Tibial nerve (tissue), 4 donors: ENCODE measurements at regions not wholly inside any gene's neighbourhood (a gene's known extent, or its start where the extent isn't known, plus 50 kb on each side); places are given as distances from the start of the nearest gene placed in this dataset.

ENCODE experiments used
- DNase-seq, 2 donors: peaks; one replicate each; pipeline ENCODE4 v3.0.0-alpha.2; 2019; ENCODE audit warnings: low spot score in 2 of 2
- H3K27ac ChIP-seq, 4 donors: fragments of 200-600 bp; sonication (generic) in 3 of 4; one replicate each; pipeline ENCODE4 v1.5.1; 2017 to 2019; ENCODE audit warnings: mild to moderate bottlenecking in 1 of 4
- H3K27me3 ChIP-seq, 2 donors: fragments of 200-600 bp; sonication (generic) in 1 of 2; one replicate each; pipeline versions ENCODE4 v1.5.1 to v1.6.0; 2017 to 2019
- H3K36me3 ChIP-seq, 3 donors: fragments of 200-600 bp; sonication (generic); one replicate each; pipeline ENCODE4 v1.5.1; 2018 to 2019
- H3K4me1 ChIP-seq, 4 donors: fragments of 200-600 bp; sonication (generic) in 3 of 4; one replicate each; pipeline ENCODE4 v1.5.1; 2017 to 2019
- H3K4me3 ChIP-seq, 4 donors: fragments of 200-600 bp; sonication (generic) in 3 of 4; one replicate each; pipeline ENCODE4 v1.5.1; 2017 to 2019; ENCODE audit warnings: mild to moderate bottlenecking in 1 of 4, moderate library complexity in 1 of 4
- H3K9me3 ChIP-seq, 4 donors: fragments of 200-600 bp; sonication (generic) in 3 of 4; one replicate each; pipeline ENCODE4 v1.5.1; 2017 to 2019
- EP300 ChIP-seq, 2 donors: sonication (generic); formaldehyde crosslinking; IDR thresholded peaks; one replicate each; pipeline ENCODE4 v1.6.1; 2017; ENCODE audit warnings: antibody characterized with exemption in 2 of 2, mild to moderate bottlenecking in 1 of 2
- POLR2A ChIP-seq, 2 donors: fragments of 450-650 bp; IDR thresholded peaks; one replicate each; pipeline ENCODE4 v1.6.1; 2017; ENCODE audit warnings: antibody characterized with exemption in 2 of 2, mild to moderate bottlenecking in 2 of 2, moderate library complexity in 2 of 2
- WGBS, 2 donors: methylation state at CpG; one replicate each; pipeline ENCODE4 v1.1.5; 2018; 5-methylcytosine and 5-hydroxymethylcytosine counted together
- TF ChIP-seq, protein P1 (sequence below), 5 experiments: fragments of 200-600 bp in 3 of 5; fragments of 450-650 bp in 2 of 5; sonication (generic) in 3 of 5; IDR thresholded peaks; one replicate each; pipeline ENCODE4 v1.5.1; 2016 to 2019; ENCODE audit warnings: antibody characterized with exemption in 5 of 5, mild to moderate bottlenecking in 3 of 5, moderate library complexity in 2 of 5

DNA sequence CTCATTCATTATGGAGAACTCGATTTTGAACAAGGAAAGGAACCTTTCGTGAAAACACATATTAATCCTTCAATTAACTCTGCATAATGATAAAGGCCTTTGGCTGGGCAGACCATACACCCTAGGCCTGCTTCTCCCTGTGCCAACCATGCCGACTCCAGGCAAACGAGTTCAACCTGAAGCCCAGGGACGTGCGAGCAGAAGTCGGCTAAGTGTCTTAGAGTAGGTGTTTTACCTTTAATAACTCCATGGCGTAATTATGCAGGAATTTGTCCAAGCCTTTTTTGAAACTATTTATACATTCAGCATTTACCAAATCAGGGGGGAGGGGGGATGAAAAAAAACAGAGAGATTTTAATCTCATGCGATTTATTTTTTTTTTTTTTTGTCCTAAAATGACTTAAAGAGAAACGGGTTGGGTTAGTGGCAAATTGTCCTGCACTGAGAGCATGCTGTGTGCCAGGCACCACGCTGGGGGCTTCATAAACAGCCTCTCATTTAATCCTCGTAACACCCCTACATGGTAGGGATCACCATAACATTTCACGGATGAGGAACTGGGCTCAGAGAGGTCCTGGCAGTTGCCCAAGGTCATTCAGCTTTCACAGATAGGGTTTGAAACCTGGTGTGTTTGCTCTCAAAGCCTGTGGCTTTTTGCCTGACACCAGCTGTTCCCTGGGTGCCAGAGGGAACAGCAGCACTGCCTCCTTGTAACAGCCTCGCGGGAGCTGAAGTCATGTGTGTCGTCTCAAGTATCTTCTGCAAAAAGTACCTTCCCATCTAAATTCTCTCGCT is 423.9 kb downstream of the MN1 start:
- Histone ChIP-seq H3K9me3 (peaks cover 0 to 4% (median 0%) of the 10 kb centered on the region in 4 donors), H3K36me3 (no peaks in the 10 kb centered on the region), H3K27ac (no peak overlapping the region), H3K4me1 (no peaks in the 10 kb centered on the region), H3K27me3 (peaks cover 0 to 5% of the 10 kb centered on the region in 2 donors), H3K4me3 (no peak overlapping the region)
- 74 to 77% methylated on average over 17 of the region's 17 CpGs for WGBS, 2 donors
- TF ChIP-seq POLR2A (IDR thresholded peaks at IDR 0.05), result no peak
- TF ChIP-seq, protein P1, sequence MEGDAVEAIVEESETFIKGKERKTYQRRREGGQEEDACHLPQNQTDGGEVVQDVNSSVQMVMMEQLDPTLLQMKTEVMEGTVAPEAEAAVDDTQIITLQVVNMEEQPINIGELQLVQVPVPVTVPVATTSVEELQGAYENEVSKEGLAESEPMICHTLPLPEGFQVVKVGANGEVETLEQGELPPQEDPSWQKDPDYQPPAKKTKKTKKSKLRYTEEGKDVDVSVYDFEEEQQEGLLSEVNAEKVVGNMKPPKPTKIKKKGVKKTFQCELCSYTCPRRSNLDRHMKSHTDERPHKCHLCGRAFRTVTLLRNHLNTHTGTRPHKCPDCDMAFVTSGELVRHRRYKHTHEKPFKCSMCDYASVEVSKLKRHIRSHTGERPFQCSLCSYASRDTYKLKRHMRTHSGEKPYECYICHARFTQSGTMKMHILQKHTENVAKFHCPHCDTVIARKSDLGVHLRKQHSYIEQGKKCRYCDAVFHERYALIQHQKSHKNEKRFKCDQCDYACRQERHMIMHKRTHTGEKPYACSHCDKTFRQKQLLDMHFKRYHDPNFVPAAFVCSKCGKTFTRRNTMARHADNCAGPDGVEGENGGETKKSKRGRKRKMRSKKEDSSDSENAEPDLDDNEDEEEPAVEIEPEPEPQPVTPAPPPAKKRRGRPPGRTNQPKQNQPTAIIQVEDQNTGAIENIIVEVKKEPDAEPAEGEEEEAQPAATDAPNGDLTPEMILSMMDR (IDR thresholded peaks at IDR 0.05), result no peak
- no peak for TF ChIP-seq EP300 (IDR thresholded peaks at IDR 0.05)
- no peak for DNase-seq

DNA sequence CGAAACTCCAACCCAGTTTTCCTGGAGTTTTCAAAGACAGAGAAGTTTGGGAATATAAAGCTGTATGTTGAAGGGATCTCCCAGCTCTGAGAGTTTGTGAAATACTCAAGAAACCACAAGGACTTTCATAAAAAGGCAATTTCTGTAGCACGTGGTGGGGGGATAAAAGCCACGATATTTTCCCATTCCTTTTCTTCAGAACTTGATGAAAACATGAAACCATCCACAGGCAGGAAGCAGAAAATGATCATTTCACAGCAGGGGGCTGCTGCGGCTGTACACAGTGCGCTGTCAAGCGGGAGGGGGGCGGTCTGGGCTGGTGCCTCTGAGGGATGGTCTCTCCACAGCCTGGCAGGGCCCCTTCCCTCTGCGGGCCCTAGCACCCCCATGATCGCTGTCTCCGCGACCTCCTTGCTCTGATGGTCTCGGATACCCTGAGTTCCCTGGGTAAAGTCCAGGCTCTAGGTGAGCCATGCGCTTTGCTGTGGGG is 423.2 kb downstream of the MN1 start:
- TF ChIP-seq, protein P1 (IDR thresholded peaks at IDR 0.05), result no peak
- no peak for TF ChIP-seq EP300 (IDR thresholded peaks at IDR 0.05)
- no peak for TF ChIP-seq POLR2A (IDR thresholded peaks at IDR 0.05)
- no peaks in the 10 kb centered on the region for H3K4me1 ChIP-seq
- H3K36me3 ChIP-seq, result no peaks in the 10 kb centered on the region
- WGBS, 2 donors, result 61 to 63% methylated on average over 12 to 13 of the region's 13 CpGs
- H3K9me3 ChIP-seq, result peaks cover 0 to 4% (median 0%) of the 10 kb centered on the region in 4 donors
- H3K4me3 ChIP-seq, result no peak overlapping the region
- H3K27ac ChIP-seq, result no peak overlapping the region
- H3K27me3 ChIP-seq, result peaks cover 0 to 5% of the 10 kb centered on the region in 2 donors
- no peak for DNase-seq

DNA sequence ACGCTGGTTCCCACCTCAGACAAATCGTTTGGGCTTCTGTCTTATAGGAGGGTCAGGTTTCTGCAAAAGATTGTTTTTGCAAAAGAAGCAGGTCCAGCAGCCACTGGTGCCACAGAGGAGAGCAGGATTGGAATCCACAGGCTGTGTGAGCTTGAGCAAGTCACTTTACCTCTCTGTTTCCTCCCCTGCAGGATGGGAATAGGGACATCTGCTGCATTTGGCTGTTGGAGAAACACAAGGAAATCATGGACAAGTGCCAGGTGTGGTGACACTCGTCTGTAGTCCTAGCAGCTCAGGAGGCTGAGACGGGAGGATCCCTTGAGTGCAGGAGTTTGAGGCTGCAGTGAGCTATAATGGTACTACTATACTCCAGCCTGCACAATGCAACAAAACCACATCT is 422.6 kb downstream of the MN1 start:
- Histone ChIP-seq H3K27me3 (peaks cover 0 to 5% of the 10 kb centered on the region in 2 donors), H3K36me3 (no peaks in the 10 kb centered on the region), H3K9me3 (peaks cover 0 to 4% (median 0%) of the 10 kb centered on the region in 4 donors), H3K4me1 (no peaks in the 10 kb centered on the region), H3K27ac (no peak overlapping the region), H3K4me3 (no peak overlapping the region)
- 75 to 79% methylated on average over 3 to 4 of the region's 4 CpGs for WGBS, 2 donors
- DNase-seq, result no peak
- TF ChIP-seq POLR2A (IDR thresholded peaks at IDR 0.05) (no peak), EP300 (IDR thresholded peaks at IDR 0.05) (no peak)
- TF ChIP-seq, protein P1 (IDR thresholded peaks at IDR 0.05), result no peak

DNA sequence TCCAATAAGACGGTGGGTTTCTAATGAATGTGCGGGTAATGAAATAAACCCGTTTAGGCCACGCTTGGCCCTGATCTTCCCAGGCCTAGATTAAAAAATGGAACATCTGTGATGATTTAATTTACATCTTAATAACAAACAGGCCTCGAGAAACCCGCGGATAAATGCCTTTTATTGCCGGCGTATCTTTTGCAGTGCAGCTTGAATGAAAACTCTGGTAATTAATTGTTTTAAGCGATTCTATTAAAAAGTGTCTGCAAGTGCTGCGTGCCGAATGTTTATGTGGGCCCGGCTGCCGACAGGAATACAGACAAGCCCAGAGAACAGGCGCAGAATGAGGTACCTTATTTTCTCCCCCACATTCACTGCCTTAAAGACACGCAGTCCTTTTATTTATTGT is 420.7 kb downstream of the MN1 start:
- Histone ChIP-seq H3K4me3 (no peak overlapping the region), H3K27ac (no peak overlapping the region), H3K4me1 (no peaks in the 10 kb centered on the region), H3K36me3 (no peaks in the 10 kb centered on the region), H3K9me3 (no peaks in the 10 kb centered on the region), H3K27me3 (peaks cover 0 to 5% of the 10 kb centered on the region in 2 donors)
- WGBS, 2 donors, result 55 to 59% methylated on average over 16 of the region's 16 CpGs
- DNase-seq, result no peak
- TF ChIP-seq, protein P1 (IDR thresholded peaks at IDR 0.05), result no peak
- TF ChIP-seq POLR2A (IDR thresholded peaks at IDR 0.05) (no peak), EP300 (IDR thresholded peaks at IDR 0.05) (no peak)

DNA sequence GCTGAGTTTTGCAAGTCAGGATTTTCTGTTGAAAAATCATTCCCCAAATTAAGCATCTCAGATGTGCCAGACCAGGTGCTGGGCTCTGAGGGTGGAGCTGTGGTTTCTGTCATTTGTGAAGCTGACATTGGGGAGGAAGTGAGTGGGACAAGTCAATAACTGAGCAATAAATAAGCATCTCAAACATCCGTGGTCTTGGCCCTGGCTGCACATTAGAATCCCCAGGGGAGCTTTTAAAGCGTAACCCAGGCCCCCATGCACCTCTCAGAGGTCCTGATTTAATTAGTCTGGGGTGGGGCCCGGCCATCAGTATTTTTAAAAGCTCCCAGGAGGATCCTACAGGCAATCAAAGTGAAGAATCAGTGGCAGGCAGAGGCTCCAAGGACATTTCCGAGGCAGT is 420.0 kb downstream of the MN1 start:
- Histone ChIP-seq H3K4me3 (no peak overlapping the region), H3K4me1 (no peaks in the 10 kb centered on the region), H3K36me3 (no peaks in the 10 kb centered on the region), H3K27me3 (peaks cover 0 to 5% of the 10 kb centered on the region in 2 donors), H3K9me3 (no peaks in the 10 kb centered on the region), H3K27ac (no peak overlapping the region)
- TF ChIP-seq, protein P1 (IDR thresholded peaks at IDR 0.05), result no peak
- no peak for TF ChIP-seq POLR2A (IDR thresholded peaks at IDR 0.05)
- TF ChIP-seq EP300 (IDR thresholded peaks at IDR 0.05), result no peak
- no peak for DNase-seq
- WGBS, 2 donors, result 35 to 44% methylated on average over 4 of the region's 4 CpGs
